T-helper 17 cell (primary cell): ENCODE measurements at regions not wholly inside any gene's neighbourhood (a gene's known extent, or its start where the extent isn't known, plus 50 kb on each side); places are given as distances from the start of the nearest gene placed in this dataset.

ENCODE experiments used
- ATAC-seq: fragments of 150-1000 bp; cut with Tn5 transposase; 2 replicates; pipeline ENCODE4 v1.10.0; 2021; ENCODE audit warnings: mild to moderate bottlenecking, moderate library complexity
- DNase-seq, 3 donors: peaks; one replicate each; pipeline versions ENCODE4 v3.0.0 to v3.0.0-alpha.2; 2020 to 2021
- H3K9me3 ChIP-seq: one replicate; pipeline ENCODE4 v1.7.0; 2013; ENCODE audit warnings: low read length, mild to moderate bottlenecking; ENCODE audit not compliant: control insufficient read depth, poor library complexity, severe bottlenecking
- H3K27ac Mint-ChIP-seq: one replicate; pipeline ENCODE4 v1.8.0; 2022; ENCODE audit warnings: mild to moderate bottlenecking, moderate library complexity, mixed read lengths
- H3K27me3 Mint-ChIP-seq: one replicate; pipeline ENCODE4 v1.8.0; 2022; ENCODE audit warnings: mixed read lengths
- H3K36me3 Mint-ChIP-seq: one replicate; pipeline ENCODE4 v1.8.0; 2022; ENCODE audit warnings: low read depth, mixed read lengths
- H3K4me1 Mint-ChIP-seq: one replicate; pipeline ENCODE4 v1.8.0; 2022; ENCODE audit warnings: mild to moderate bottlenecking, mixed read lengths
- H3K4me3 Mint-ChIP-seq: one replicate; pipeline ENCODE4 v1.8.0; 2022; ENCODE audit warnings: mild to moderate bottlenecking, moderate library complexity, mixed read lengths

DNA sequence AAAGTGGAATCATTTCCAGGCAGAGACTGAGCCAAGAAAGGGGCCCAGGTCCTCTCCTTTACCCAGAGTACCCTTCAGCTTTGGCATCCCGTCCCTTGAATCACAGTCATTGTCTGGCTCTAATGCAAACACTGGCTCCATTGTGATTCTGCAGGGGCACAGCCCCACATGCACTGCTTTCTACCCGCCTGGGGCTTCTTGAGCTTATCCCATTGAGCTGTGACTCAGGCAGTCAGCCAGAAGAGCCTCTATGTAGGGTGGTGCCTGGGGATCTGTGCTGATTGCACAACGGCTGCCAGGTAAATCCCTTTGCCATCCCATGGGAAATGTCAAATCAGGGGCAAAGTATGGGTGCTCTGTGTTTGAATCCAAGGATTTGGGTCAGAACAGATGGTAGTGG, 88.9 kb downstream of the RASSF10 start:
- Mint-ChIP-seq H3K4me3 (no peak overlapping the region), H3K27ac (no peak overlapping the region), H3K27me3 (peaks cover 29% of the 10 kb centered on the region), H3K4me1 (no peaks in the 10 kb centered on the region), H3K36me3 (no peaks in the 10 kb centered on the region)
- DNase-seq = no peak
- ATAC-seq = no peak
- H3K9me3 ChIP-seq = no peaks in the 10 kb centered on the region

DNA sequence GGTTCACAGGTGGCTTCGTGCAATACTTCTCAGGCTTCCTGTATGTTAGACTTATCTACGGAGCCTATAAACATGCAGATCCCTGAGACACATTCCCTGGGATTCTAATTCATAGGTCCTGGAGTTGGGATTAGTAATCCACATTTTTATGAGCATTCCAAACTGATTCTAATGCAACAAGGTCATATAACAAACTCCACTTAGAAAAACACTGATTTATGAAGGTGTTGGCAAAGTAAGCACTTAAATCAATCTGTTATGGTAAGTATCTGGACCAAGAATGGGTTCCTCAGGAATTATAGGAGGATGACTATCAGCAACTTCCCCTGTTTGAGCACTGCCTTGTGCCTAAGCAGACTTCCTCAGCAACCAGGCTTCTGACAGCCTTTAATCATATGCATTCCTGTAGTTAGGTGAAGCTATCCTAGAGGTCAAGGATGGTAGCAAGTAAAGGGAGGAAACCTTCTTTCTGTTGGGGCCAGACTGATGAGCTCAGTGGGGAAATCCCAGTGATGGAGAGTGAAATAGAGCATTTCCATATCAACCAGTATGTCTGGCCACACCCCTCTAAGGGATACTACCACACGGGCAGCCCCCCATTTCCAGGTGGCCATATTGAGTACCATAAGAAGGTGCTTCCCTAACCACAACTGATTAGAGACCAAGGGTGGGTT, 89.6 kb downstream of the RASSF10 start:
- ATAC-seq (no peak), DNase-seq (no peak)
- Mint-ChIP-seq H3K27ac (no peak overlapping the region), H3K4me1 (no peaks in the 10 kb centered on the region), H3K36me3 (no peaks in the 10 kb centered on the region), H3K4me3 (no peak overlapping the region), H3K27me3 (peaks cover 29% of the 10 kb centered on the region)
- no peaks in the 10 kb centered on the region for H3K9me3 ChIP-seq

DNA sequence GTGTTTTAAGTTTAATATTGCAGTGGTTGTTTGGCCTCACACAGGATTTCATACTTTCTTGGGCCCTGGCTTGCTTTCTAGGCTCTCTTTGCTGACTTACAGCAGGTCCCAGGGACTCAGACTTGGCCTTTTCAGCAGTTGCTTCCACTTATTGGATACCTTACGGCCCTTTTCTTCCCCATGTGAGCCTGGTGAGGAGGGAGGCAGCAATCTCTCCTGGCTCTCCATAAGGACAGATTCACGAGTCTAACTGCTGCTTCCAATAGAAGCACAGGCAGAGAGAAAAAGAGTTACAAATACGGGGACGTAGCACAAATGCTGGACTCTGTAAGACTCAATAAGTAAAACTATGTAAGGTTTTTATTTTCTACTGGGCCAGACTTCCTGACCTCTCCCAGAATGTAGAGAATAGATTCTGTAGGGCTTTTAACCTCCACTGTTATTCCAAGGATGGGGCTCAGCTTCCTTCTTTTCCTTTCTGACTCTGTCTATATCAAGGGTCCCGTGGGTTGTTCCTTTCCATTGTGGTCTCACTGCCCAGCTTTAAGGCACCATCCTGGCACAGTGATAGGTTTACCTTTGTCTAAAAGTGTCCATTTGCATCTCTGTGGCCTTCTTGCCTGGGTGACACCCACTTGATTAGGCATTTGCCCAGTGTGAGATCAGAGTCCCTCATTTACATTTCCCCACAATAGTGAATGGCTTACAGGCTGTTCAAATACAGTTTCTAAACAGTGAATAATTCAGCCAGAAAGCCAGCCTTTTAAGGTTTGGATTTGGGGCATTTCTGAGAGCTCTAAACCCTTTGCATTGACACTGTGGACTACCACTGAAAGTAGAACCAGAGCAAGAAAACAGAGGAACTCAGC, 92.8 kb downstream of the RASSF10 start:
- no peaks in the 10 kb centered on the region for H3K9me3 ChIP-seq
- Mint-ChIP-seq H3K4me3 (no peak overlapping the region), H3K27me3 (peaks cover 42% of the 10 kb centered on the region), H3K4me1 (peaks cover 2% of the 10 kb centered on the region), H3K36me3 (no peaks in the 10 kb centered on the region), H3K27ac (no peak overlapping the region)
- no peak for ATAC-seq
- DNase-seq = no peak

DNA sequence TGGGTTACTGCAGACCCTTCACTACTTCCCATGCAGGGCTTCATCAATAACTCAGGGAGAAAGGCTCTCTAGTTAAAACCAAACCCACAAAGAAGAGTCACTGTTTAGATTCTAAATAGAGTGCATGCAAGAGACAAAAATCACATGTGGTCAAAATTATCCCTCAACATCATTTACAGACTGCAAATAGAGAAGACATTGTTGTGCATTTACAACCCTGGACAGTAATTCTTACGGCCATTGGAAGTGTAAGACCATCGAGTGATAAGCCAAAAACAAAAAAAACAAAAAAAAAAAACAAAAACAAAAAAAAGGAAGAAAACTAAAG, 93.4 kb downstream of the RASSF10 start:
- Mint-ChIP-seq H3K4me3 (no peak overlapping the region), H3K27me3 (peaks cover 47% of the 10 kb centered on the region), H3K27ac (no peak overlapping the region), H3K4me1 (peaks cover 2% of the 10 kb centered on the region), H3K36me3 (no peaks in the 10 kb centered on the region)
- DNase-seq (no peak), ATAC-seq (no peak)
- H3K9me3 ChIP-seq = no peaks in the 10 kb centered on the region

DNA sequence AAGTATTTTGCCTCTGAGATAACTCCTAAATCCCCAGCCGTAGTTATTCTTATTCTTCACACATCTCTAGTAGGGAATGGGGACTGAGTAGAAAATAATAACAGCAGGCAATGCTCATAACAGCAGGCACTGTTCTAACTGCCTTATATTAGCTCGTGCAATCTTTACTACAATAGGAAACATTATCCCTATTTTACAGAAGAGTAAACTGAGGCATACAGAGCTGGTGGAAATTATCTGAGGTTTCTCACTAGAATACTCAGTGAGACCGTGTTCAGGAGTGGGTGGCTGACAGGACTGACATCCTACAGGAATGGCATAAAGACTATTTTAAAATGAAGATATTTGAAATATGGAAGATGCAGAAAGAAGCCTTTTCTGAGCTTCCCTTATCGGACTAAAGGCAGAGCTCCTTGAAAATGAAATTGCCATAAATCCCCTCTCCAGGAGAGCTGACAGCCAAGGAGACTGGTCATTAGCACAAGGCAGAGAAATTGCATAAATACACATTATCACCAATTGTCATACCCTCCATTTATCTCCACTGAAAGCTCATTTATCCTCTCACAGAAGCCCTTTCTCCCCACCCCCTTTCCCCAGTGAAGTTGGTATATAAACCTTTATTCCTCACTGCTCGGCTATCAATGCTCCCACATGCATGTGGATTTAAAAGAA, 93.9 kb downstream of the RASSF10 start:
- H3K27ac Mint-ChIP-seq = no peak overlapping the region
- no peaks in the 10 kb centered on the region for H3K9me3 ChIP-seq
- peaks cover 2% of the 10 kb centered on the region for H3K4me1 Mint-ChIP-seq
- DNase-seq = no peak
- ATAC-seq = no peak
- no peak overlapping the region for H3K4me3 Mint-ChIP-seq
- no peaks in the 10 kb centered on the region for H3K36me3 Mint-ChIP-seq
- H3K27me3 Mint-ChIP-seq = peaks cover 41% of the 10 kb centered on the region

DNA sequence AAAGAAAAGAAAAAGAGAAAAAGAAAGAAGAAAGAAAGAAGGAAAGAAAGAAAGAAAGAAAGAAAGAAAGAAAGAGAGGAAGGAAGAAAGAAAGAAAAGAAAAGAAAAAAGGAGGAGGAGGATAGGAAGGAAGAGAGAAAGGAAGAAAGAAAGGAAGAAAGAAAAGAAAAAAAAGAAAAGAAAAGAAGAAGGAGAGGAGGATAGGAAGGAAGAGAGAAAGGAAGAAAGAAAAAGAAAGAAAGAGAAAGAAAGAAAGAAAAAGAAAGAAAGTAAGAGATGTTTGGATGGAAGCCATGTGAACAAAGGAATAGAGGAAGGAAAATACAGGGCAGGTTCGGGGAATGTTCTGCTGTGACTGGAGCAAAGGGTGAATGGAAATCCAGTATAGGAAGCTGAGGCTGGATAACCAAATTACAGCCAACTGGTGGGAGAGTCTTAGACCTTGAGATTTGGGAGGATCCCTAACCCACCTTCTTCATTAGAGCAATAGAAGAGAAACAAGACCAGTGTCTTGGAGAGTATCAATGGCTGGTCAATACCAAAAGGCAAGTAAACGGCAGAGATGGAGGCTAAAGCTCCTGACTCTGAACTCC, 94.9 kb downstream of the RASSF10 start:
- peaks cover 42% of the 10 kb centered on the region for H3K27me3 Mint-ChIP-seq
- no peak overlapping the region for H3K4me3 Mint-ChIP-seq
- no peaks in the 10 kb centered on the region for H3K36me3 Mint-ChIP-seq
- peaks cover 2% of the 10 kb centered on the region for H3K4me1 Mint-ChIP-seq
- ATAC-seq = no peak
- H3K9me3 ChIP-seq = no peaks in the 10 kb centered on the region
- DNase-seq = no peak
- H3K27ac Mint-ChIP-seq = no peak overlapping the region

DNA sequence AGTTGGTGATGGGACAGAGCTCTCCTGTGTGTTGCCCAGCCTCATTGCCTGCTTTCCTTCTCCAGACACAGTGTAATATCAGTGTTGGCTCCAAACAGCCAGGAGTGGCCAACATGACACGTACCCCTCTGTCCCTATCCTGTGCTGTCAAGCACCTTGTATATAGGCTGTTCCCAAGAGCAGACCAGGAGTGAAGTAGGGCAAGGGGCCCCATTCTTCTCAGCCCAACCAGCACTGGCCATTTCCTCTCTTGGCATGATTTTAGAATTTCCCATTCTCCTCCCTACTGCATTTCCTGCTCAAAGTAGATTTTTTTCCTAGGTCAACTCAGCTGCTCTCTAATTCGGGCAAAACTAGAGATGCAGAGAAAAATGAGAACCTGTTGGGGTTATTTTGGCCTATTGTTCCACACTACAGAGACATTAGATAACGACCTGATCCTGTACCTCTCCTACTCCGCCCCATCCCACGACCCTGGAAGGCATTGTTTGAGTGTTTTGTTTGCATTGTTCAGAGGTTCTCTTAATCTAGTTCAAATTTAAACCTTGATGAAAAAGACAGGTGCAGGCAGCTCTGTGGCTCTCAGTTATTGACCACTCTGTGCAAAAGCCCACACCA, 95.6 kb downstream of the RASSF10 start:
- Mint-ChIP-seq H3K36me3 (no peaks in the 10 kb centered on the region), H3K4me1 (peaks cover 2% of the 10 kb centered on the region), H3K4me3 (no peak overlapping the region), H3K27me3 (peaks cover 48% of the 10 kb centered on the region), H3K27ac (no peak overlapping the region)
- ATAC-seq = no peak
- DNase-seq = no peak
- no peaks in the 10 kb centered on the region for H3K9me3 ChIP-seq

DNA sequence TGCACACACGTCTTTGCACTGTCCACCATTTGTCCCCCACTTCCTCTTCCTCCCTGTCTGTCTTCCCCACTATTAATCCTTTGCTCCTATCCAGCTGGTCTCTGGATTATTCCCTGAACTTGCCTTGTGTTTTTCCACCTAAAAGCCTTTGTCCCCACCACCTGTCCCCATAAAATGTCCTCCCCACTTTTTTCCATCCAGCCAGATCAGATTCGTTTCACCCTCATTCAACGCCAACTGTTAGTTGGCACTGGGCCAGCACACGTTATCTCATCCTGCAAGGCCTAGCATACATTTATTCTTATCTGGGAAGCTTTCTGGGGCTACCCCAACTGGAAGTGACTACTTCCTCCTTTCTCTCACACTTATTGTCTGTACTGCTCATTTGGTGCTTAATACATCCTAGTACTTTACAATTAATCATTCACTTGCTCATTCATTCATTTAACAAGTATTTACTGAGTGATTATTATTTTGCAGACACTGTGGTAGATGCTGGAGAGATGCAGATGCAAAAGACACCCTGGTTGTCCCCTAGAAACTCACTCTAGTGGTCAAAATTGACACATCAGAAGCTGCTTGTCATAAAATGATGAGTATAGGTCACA, 96.2 kb downstream of the RASSF10 start:
- Mint-ChIP-seq H3K27me3 (peaks cover 49% of the 10 kb centered on the region), H3K4me3 (no peak overlapping the region), H3K36me3 (no peaks in the 10 kb centered on the region), H3K4me1 (peaks cover 2% of the 10 kb centered on the region), H3K27ac (no peak overlapping the region)
- no peak for DNase-seq
- no peak for ATAC-seq
- no peaks in the 10 kb centered on the region for H3K9me3 ChIP-seq

DNA sequence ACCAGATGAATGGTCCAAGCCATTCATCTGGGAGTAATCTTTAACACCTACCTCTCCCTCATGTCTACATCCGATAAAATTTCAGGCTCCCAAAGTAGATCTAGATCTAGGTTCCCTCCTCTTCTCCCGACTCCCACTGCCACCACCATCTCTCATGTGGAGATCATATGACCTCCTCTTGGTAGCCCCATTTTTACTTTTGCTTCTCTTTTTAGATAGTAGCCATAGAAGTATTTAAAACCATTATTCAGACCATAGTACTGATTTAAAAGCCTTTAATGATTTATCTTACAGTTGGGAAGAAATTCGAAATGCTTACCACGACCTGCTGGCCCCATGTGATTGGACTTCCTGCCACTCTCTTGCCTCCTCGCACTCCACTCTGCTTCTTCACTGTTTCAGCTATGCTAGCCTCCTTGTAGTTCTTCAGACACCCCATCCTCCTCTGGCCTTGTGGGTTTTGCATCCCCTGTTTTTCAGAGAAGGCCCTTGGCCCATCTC, 98.5 kb downstream of the RASSF10 start:
- Mint-ChIP-seq H3K27ac (no peak overlapping the region), H3K27me3 (peaks cover 49% of the 10 kb centered on the region), H3K4me3 (no peak overlapping the region), H3K4me1 (peaks cover 2% of the 10 kb centered on the region), H3K36me3 (no peaks in the 10 kb centered on the region)
- H3K9me3 ChIP-seq = no peaks in the 10 kb centered on the region
- DNase-seq (no peak), ATAC-seq (no peak)

DNA sequence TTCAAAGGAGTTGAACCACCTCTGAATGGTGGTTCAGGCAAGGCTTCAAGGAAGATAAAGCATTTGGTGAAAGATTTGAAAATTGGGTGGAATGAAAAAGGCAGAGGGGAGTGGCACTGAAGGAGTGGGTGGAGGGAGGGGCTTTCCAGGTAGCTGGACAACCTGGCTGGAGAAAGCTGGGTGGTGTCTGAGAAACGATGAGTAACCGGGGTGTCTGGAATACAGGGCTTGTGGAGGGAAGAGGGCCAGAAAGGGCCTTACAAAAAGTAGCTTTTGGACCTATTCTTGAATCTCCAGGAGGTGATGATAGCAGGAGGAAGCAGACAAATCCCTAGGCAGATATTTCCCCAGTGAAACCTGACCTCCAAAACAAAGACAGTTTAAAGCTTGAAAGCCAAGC, 99.3 kb downstream of the RASSF10 start:
- Mint-ChIP-seq H3K36me3 (no peaks in the 10 kb centered on the region), H3K4me1 (peaks cover 2% of the 10 kb centered on the region), H3K27ac (no peak overlapping the region), H3K4me3 (no peak overlapping the region), H3K27me3 (peaks cover 51% of the 10 kb centered on the region)
- DNase-seq (no peak), ATAC-seq (no peak)
- H3K9me3 ChIP-seq = no peaks in the 10 kb centered on the region

DNA sequence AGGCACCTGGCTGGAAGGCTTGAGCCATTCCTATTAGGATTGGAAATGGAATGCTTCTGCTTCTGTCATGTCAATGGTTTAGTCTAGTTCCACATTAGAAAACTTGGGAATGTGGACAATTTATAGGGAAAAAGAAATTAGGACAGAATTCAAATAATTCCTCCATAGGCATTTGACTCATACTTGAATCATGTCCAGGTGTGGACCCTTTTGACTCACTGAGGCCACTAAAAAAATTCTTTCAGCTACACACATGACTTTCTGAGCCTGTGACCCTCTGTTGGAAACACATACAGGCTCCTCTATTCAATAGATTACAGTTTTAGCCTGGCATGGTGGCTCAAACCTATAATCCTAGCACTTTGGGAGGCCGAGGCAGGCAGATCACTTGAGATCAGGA, 100.5 kb downstream of the RASSF10 start:
- ATAC-seq = no peak
- DNase-seq = no peak
- no peaks in the 10 kb centered on the region for H3K9me3 ChIP-seq
- H3K36me3 Mint-ChIP-seq = no peaks in the 10 kb centered on the region
- peaks cover 2% of the 10 kb centered on the region for H3K4me1 Mint-ChIP-seq
- no peak overlapping the region for H3K27ac Mint-ChIP-seq
- no peak overlapping the region for H3K4me3 Mint-ChIP-seq
- H3K27me3 Mint-ChIP-seq = peaks cover 53% of the 10 kb centered on the region

DNA sequence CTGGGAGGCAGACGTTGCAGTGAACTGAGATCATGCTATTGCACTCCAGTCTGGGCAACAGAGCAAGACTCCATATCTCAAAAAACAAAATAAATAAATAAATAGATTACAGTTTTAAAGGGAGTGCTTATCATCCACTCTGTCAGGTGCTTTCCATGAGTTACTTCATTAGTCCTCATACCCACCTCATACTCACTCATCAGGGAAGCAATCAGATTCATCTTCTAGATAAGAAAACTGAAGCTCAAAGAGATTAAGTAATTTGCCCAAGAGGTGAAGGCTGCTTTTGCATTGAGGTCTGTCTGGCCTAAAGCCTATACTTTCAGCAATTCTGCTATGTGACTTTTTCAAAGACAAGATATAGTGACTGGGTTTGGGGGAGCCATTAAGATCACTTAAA, 101.0 kb downstream of the RASSF10 start:
- H3K4me3 Mint-ChIP-seq = no peak overlapping the region
- ATAC-seq (no peak), DNase-seq (no peak)
- H3K36me3 Mint-ChIP-seq = no peaks in the 10 kb centered on the region
- peaks cover 1% of the 10 kb centered on the region for H3K4me1 Mint-ChIP-seq
- H3K27ac Mint-ChIP-seq = no peak overlapping the region
- peaks cover 52% of the 10 kb centered on the region for H3K27me3 Mint-ChIP-seq
- no peaks in the 10 kb centered on the region for H3K9me3 ChIP-seq
